ENCODE measurements at regions not wholly inside any gene's neighbourhood (a gene's known extent, or its start where the extent isn't known, plus 50 kb on each side); places are given as distances from the start of the nearest gene placed in this dataset.

DNA sequence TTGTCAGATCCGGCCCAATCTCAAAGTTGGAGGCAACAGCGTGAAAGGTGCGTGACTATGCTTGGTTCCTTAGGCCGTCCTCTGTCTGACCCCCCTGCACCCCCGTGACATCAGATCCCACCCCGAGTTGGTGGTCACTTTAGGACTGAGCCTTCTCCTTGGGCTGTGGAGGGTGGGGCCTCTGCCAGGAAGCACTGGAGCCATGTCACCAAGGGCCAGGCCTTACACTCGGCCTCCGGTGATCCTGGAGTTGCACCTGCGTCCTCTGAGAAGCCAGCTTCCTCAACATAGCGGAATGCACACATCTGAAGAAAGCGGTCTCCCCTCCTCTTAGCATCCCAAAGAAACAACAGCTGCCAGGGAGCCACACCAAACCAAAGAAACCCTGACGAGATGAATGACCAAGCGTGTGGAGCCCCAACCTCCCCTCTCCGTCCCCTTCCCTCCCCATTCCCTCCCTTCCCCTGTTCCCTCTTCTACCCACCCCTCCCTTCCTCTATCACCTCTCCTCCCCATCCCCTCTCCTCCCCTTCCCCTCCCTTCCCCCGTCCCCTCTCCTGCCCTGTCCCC, 182.6 kb downstream of the TTLL2 start:
- TF ChIP-seq, protein P1, sequence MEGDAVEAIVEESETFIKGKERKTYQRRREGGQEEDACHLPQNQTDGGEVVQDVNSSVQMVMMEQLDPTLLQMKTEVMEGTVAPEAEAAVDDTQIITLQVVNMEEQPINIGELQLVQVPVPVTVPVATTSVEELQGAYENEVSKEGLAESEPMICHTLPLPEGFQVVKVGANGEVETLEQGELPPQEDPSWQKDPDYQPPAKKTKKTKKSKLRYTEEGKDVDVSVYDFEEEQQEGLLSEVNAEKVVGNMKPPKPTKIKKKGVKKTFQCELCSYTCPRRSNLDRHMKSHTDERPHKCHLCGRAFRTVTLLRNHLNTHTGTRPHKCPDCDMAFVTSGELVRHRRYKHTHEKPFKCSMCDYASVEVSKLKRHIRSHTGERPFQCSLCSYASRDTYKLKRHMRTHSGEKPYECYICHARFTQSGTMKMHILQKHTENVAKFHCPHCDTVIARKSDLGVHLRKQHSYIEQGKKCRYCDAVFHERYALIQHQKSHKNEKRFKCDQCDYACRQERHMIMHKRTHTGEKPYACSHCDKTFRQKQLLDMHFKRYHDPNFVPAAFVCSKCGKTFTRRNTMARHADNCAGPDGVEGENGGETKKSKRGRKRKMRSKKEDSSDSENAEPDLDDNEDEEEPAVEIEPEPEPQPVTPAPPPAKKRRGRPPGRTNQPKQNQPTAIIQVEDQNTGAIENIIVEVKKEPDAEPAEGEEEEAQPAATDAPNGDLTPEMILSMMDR (IDR thresholded peaks at IDR 0.05): no peak
- TF ChIP-seq POLR2A (IDR thresholded peaks at IDR 0.05): no peak
